Activated CD4-positive, alpha-beta T cell treated with anti-CD3 and anti-CD28 coated beads for 36 hours (primary cell): ENCODE measurements at regions not wholly inside any gene's neighbourhood (a gene's known extent, or its start where the extent isn't known, plus 50 kb on each side); places are given as distances from the start of the nearest gene placed in this dataset.
"Not testable (repeated sequence)": the region's sequence is repeated elsewhere in the genome, so short reads cannot be mapped to it uniquely, and the experiment has no call there.

Experiments used
- ATAC-seq: fragments of 200-7000 bp; cut with Tn5 transposase; one replicate; pipeline ENCODE4 v1.10.0; 2021; ENCODE audit warnings: mild to moderate bottlenecking, moderate library complexity
- CTCF ChIA-PET: fragments of 350-600 bp; sonication (Branson Sonifier 250); formaldehyde crosslinking; loops from one replicate; lab custom pipeline; 2021; ENCODE audit warnings: antibody characterized with exemption; lab: Charles Lee
- POLR2A ChIA-PET: fragments of 350-600 bp; sonication (Branson Sonifier 250); formaldehyde crosslinking; loops from one replicate; lab custom pipeline; 2021; ENCODE audit warnings: antibody characterized with exemption, inconsistent platforms; lab: Charles Lee
- DNase-seq: peaks from one replicate; pipeline ENCODE4 v3.0.0-alpha.2; 2020
- H3K27ac Mint-ChIP-seq: one replicate; pipeline ENCODE4 v1.8.0; 2021; ENCODE audit warnings: mixed read lengths
- H3K27me3 Mint-ChIP-seq: one replicate; pipeline ENCODE4 v1.8.0; 2021; ENCODE audit warnings: mixed read lengths
- H3K36me3 Mint-ChIP-seq: one replicate; pipeline ENCODE4 v1.8.0; 2021; ENCODE audit warnings: low read depth, mixed read lengths
- H3K4me1 Mint-ChIP-seq: one replicate; pipeline ENCODE4 v1.8.0; 2021; ENCODE audit warnings: mixed read lengths
- H3K4me3 Mint-ChIP-seq: one replicate; pipeline ENCODE4 v1.8.0; 2021; ENCODE audit warnings: mild to moderate bottlenecking, moderate library complexity, mixed read lengths
- H3K9me3 Mint-ChIP-seq: one replicate; pipeline ENCODE4 v1.8.0; 2021; ENCODE audit warnings: low read depth, mixed read lengths
- intact Hi-C, 2 experiments: fragments of 100-400 bp; cut with DNase I in 1 of 2; cut with micrococcal nuclease in 1 of 2; formaldehyde crosslinking; loops; one replicate each; pipeline versions ENCODE4 v1.14.2 to v1.15.1; 2022 to 2024; cut with DNase I, micrococcal nuclease

- H3K27me3 Mint-ChIP-seq, POLR2A ChIA-PET, H3K9me3 Mint-ChIP-seq, H3K27ac Mint-ChIP-seq, H3K36me3 Mint-ChIP-seq, H3K4me1 Mint-ChIP-seq, DNase-seq, CTCF ChIA-PET, ATAC-seq, H3K4me3 Mint-ChIP-seq: not testable (repeated sequence)
- intact Hi-C loops = loop anchor here in 1 of 2 experiments (10.0 kb wide), 1 partner anchor 95 kb away; no protein-coding TSS in a partner anchor
Measured at GRCh38 chr4:9009792-9010191, 138.2 kb upstream of the HMX1 start.

GRCh38 chr4:9008407-9008806, 136.8 kb upstream of the HMX1 start:
- H3K27ac Mint-ChIP-seq, POLR2A ChIA-PET, H3K9me3 Mint-ChIP-seq, H3K36me3 Mint-ChIP-seq, ATAC-seq, H3K4me1 Mint-ChIP-seq, H3K4me3 Mint-ChIP-seq, H3K27me3 Mint-ChIP-seq, CTCF ChIA-PET, DNase-seq: not testable (repeated sequence)
- intact Hi-C loops = loop anchor here in 1 of 2 experiments (10.0 kb wide), 1 partner anchor 96 kb away; no protein-coding TSS in a partner anchor

- H3K27ac Mint-ChIP-seq, H3K4me1 Mint-ChIP-seq, H3K36me3 Mint-ChIP-seq, POLR2A ChIA-PET, H3K4me3 Mint-ChIP-seq, H3K9me3 Mint-ChIP-seq, DNase-seq, ATAC-seq: not testable (repeated sequence)
- intact Hi-C loops = loop anchor here (5.0 to 10.0 kb wide), 2 partner anchors 104 to 121 kb away; no protein-coding TSS in a partner anchor
- CTCF ChIA-PET = interaction anchor here (0.6 to 1.6 kb wide), 4 partner anchors 8 to 102 kb away, joined by 3 to 4 read pairs (median 3); no protein-coding TSS in a partner anchor
- H3K27me3 Mint-ChIP-seq = peaks cover 33% of the 10 kb centered on the region
Measured at GRCh38 chr4:9001153-9001552, 129.5 kb upstream of the HMX1 start.

- H3K27me3 Mint-ChIP-seq = peaks cover 29% of the 10 kb centered on the region
- intact Hi-C loops = loop anchor here (1.0 to 10.0 kb wide), 3 partner anchors 104 to 123 kb away; no protein-coding TSS in a partner anchor
Measured at GRCh38 chr4:9000505-9001001, 128.9 kb upstream of the HMX1 start.

GRCh38 chr4:8992981-8993380, 121.3 kb upstream of the HMX1 start:
- H3K9me3 Mint-ChIP-seq, H3K4me3 Mint-ChIP-seq, DNase-seq, H3K27me3 Mint-ChIP-seq, H3K36me3 Mint-ChIP-seq, H3K4me1 Mint-ChIP-seq, intact Hi-C loops, H3K27ac Mint-ChIP-seq, POLR2A ChIA-PET, CTCF ChIA-PET, ATAC-seq: not testable (repeated sequence)

More at GRCh38 chr4:9000505-9001001, 128.9 kb upstream of the HMX1 start:
- H3K4me1 Mint-ChIP-seq, H3K9me3 Mint-ChIP-seq, H3K36me3 Mint-ChIP-seq, POLR2A ChIA-PET, H3K27ac Mint-ChIP-seq: not testable (repeated sequence)
- peak overlapping the region; percentile 26 for H3K4me3 Mint-ChIP-seq
- peak; percentile 72 for ATAC-seq
- peak; percentile 76 for DNase-seq
- CTCF ChIA-PET = interaction anchor here (0.6 to 1.6 kb wide), 4 partner anchors 9 to 102 kb away, joined by 3 to 4 read pairs (median 3); no protein-coding TSS in a partner anchor

GRCh38 chr4:8991449-8991848, 119.8 kb upstream of the HMX1 start:
- ATAC-seq, H3K4me3 Mint-ChIP-seq, H3K4me1 Mint-ChIP-seq, intact Hi-C loops, H3K9me3 Mint-ChIP-seq, H3K27me3 Mint-ChIP-seq, POLR2A ChIA-PET, H3K36me3 Mint-ChIP-seq, DNase-seq, H3K27ac Mint-ChIP-seq: not testable (repeated sequence)
- CTCF ChIA-PET = interaction anchor here (0.6 kb wide), 1 partner anchor 48 kb away, joined by 3 read pairs; no protein-coding TSS in a partner anchor

- H3K4me3 Mint-ChIP-seq, DNase-seq, CTCF ChIA-PET, ATAC-seq, intact Hi-C loops, H3K36me3 Mint-ChIP-seq, H3K4me1 Mint-ChIP-seq, H3K27me3 Mint-ChIP-seq, H3K9me3 Mint-ChIP-seq, H3K27ac Mint-ChIP-seq, POLR2A ChIA-PET: not testable (repeated sequence)
Measured at GRCh38 chr4:8990341-8990740, 118.7 kb upstream of the HMX1 start.

- H3K4me1 Mint-ChIP-seq, H3K27me3 Mint-ChIP-seq, H3K4me3 Mint-ChIP-seq, DNase-seq, intact Hi-C loops, ATAC-seq, H3K36me3 Mint-ChIP-seq, H3K27ac Mint-ChIP-seq, H3K9me3 Mint-ChIP-seq, POLR2A ChIA-PET, CTCF ChIA-PET: not testable (repeated sequence)
Measured at GRCh38 chr4:8985786-8986185, 114.1 kb upstream of the HMX1 start.

- POLR2A ChIA-PET, CTCF ChIA-PET: not testable (repeated sequence)
Measured at GRCh38 chr4:8984641-8985040, 113.0 kb upstream of the HMX1 start.

GRCh38 chr4:8983921-8984320, 112.3 kb upstream of the HMX1 start:
- H3K27me3 Mint-ChIP-seq, H3K36me3 Mint-ChIP-seq, H3K9me3 Mint-ChIP-seq, DNase-seq, H3K27ac Mint-ChIP-seq, intact Hi-C loops, CTCF ChIA-PET, H3K4me1 Mint-ChIP-seq, H3K4me3 Mint-ChIP-seq, POLR2A ChIA-PET, ATAC-seq: not testable (repeated sequence)

More at GRCh38 chr4:8984641-8985040, 113.0 kb upstream of the HMX1 start:
- H3K4me1 Mint-ChIP-seq, DNase-seq, H3K36me3 Mint-ChIP-seq, intact Hi-C loops, H3K27me3 Mint-ChIP-seq, H3K9me3 Mint-ChIP-seq, ATAC-seq, H3K4me3 Mint-ChIP-seq, H3K27ac Mint-ChIP-seq: not testable (repeated sequence)

GRCh38 chr4:8976466-8977128, 105.0 kb upstream of the HMX1 start:
- intact Hi-C loops, H3K9me3 Mint-ChIP-seq, H3K4me1 Mint-ChIP-seq, DNase-seq, POLR2A ChIA-PET, CTCF ChIA-PET, H3K36me3 Mint-ChIP-seq, ATAC-seq, H3K27ac Mint-ChIP-seq, H3K27me3 Mint-ChIP-seq, H3K4me3 Mint-ChIP-seq: not testable (repeated sequence)

GRCh38 chr4:8972635-8973034, 101.0 kb upstream of the HMX1 start:
- H3K27me3 Mint-ChIP-seq, intact Hi-C loops, H3K4me3 Mint-ChIP-seq, DNase-seq, H3K9me3 Mint-ChIP-seq, H3K4me1 Mint-ChIP-seq, H3K27ac Mint-ChIP-seq, POLR2A ChIA-PET, H3K36me3 Mint-ChIP-seq, ATAC-seq: not testable (repeated sequence)
- CTCF ChIA-PET = interaction anchor here (0.6 kb wide), 1 partner anchor 85 kb away, joined by 3 read pairs; no protein-coding TSS in a partner anchor
